SK-N-SH treated with all-trans-retinoic acid at 6 μM for 48 hours (cell line): ENCODE measurements at regions not wholly inside any gene's neighbourhood (a gene's known extent, or its start where the extent isn't known, plus 50 kb on each side); places are given as distances from the start of the nearest gene placed in this dataset.

ENCODE experiments used
- ARNTL ChIP-seq: fragments of 450-650 bp; formaldehyde crosslinking; IDR thresholded peaks from 2 replicates; pipeline ENCODE4 v1.5.0; 2020; ENCODE audit warnings: low read depth, mild to moderate bottlenecking, moderate library complexity, borderline replicate concordance
- BACH2 ChIP-seq: fragments of 250-450 bp; sonication (Bioruptor Pico); IDR thresholded peaks from 2 replicates; pipeline ENCODE4 v1.9.0; 2021; ENCODE audit warnings: mild to moderate bottlenecking, borderline replicate concordance
- ISL1 ChIP-seq: fragments of 250-450 bp; sonication (Bioruptor Pico); IDR thresholded peaks from 2 replicates; pipeline ENCODE4 v2.1.2; 2022; ENCODE audit warnings: mild to moderate bottlenecking, moderate library complexity
- TOX ChIP-seq: fragments of 250-450 bp; sonication (Bioruptor Pico); IDR thresholded peaks from 2 replicates; pipeline ENCODE4 v1.8.0; 2021; ENCODE audit warnings: mild to moderate bottlenecking, moderate library complexity, borderline replicate concordance
- ZC3H10 ChIP-seq: fragments of 250-450 bp; sonication (Bioruptor Pico); IDR thresholded peaks from 2 replicates; pipeline ENCODE4 v1.5.1; 2021; ENCODE audit warnings: mild to moderate bottlenecking, moderate library complexity
- ZFP3 ChIP-seq: fragments of 250-450 bp; sonication (Bioruptor Pico); IDR thresholded peaks from 2 replicates; pipeline ENCODE4 v1.5.0; 2020; ENCODE audit warnings: mild to moderate bottlenecking, moderate library complexity
- ZFP30 ChIP-seq: fragments of 450-650 bp; formaldehyde crosslinking; IDR thresholded peaks from 2 replicates; pipeline ENCODE4 v1.5.0; 2022; ENCODE audit warnings: mild to moderate bottlenecking, moderate library complexity
- TF ChIP-seq, protein P1 (sequence below): fragments of 250-450 bp; sonication (Bioruptor Pico); IDR thresholded peaks from 2 replicates; pipeline ENCODE4 v1.5.0; 2020; ENCODE audit warnings: mild to moderate bottlenecking, moderate library complexity
- TF ChIP-seq, protein P2 (sequence below): fragments of 250-450 bp; sonication (Bioruptor Pico); IDR thresholded peaks from 2 replicates; pipeline ENCODE4 v1.8.0; 2021; ENCODE audit warnings: low read depth, mild to moderate bottlenecking, moderate library complexity, borderline replicate concordance

DNA sequence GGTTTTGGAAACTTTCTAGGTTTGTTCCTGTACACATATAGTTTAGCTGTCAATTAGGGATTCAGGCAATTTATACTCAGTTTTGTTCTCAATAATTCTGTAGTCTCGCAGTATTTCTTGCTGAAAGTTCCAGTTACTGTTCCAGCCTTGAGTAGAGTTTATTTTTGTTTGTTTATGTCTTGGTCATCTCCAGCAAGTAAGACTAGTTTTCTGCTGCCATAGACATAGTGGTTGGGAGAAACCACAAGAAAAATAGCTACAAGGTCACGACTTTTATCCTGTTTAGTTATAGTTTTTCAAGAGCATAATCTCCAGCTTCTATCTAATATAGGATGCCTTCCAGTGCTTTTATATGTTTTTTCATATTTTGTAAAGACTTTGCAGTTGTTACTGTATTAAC lies 99.6 kb upstream of the FOXG1 start:
- no peak for TF ChIP-seq ISL1 (CRISPR knock-in tag)
- no peak for TF ChIP-seq ZC3H10 (CRISPR knock-in tag)
- TF ChIP-seq, protein P1, sequence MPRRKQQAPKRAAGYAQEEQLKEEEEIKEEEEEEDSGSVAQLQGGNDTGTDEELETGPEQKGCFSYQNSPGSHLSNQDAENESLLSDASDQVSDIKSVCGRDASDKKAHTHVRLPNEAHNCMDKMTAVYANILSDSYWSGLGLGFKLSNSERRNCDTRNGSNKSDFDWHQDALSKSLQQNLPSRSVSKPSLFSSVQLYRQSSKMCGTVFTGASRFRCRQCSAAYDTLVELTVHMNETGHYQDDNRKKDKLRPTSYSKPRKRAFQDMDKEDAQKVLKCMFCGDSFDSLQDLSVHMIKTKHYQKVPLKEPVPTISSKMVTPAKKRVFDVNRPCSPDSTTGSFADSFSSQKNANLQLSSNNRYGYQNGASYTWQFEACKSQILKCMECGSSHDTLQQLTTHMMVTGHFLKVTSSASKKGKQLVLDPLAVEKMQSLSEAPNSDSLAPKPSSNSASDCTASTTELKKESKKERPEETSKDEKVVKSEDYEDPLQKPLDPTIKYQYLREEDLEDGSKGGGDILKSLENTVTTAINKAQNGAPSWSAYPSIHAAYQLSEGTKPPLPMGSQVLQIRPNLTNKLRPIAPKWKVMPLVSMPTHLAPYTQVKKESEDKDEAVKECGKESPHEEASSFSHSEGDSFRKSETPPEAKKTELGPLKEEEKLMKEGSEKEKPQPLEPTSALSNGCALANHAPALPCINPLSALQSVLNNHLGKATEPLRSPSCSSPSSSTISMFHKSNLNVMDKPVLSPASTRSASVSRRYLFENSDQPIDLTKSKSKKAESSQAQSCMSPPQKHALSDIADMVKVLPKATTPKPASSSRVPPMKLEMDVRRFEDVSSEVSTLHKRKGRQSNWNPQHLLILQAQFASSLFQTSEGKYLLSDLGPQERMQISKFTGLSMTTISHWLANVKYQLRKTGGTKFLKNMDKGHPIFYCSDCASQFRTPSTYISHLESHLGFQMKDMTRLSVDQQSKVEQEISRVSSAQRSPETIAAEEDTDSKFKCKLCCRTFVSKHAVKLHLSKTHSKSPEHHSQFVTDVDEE (CRISPR knock-in tag): no peak
- TF ChIP-seq ARNTL (CRISPR knock-in tag): no peak
- no peak for TF ChIP-seq BACH2 (CRISPR knock-in tag)
- no peak for TF ChIP-seq ZFP3 (CRISPR knock-in tag)
- TF ChIP-seq ZFP30 (CRISPR knock-in tag): no peak
- TF ChIP-seq TOX (CRISPR knock-in tag): no peak
- TF ChIP-seq, protein P2, sequence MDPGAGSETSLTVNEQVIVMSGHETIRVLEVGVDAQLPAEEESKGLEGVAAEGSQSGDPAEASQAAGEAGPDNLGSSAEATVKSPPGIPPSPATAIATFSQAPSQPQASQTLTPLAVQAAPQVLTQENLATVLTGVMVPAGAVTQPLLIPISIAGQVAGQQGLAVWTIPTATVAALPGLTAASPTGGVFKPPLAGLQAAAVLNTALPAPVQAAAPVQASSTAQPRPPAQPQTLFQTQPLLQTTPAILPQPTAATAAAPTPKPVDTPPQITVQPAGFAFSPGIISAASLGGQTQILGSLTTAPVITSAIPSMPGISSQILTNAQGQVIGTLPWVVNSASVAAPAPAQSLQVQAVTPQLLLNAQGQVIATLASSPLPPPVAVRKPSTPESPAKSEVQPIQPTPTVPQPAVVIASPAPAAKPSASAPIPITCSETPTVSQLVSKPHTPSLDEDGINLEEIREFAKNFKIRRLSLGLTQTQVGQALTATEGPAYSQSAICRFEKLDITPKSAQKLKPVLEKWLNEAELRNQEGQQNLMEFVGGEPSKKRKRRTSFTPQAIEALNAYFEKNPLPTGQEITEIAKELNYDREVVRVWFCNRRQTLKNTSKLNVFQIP (CRISPR knock-in tag): no peak
